HG03045 (cell line): ENCODE measurements at regions not wholly inside any gene's neighbourhood (a gene's known extent, or its start where the extent isn't known, plus 50 kb on each side); places are given as distances from the start of the nearest gene placed in this dataset.

Experiments used
- ATAC-seq: cut with Tn5 transposase; IDR thresholded peaks from one replicate; pipeline ENCODE4 v1.9.1; 2021; ENCODE audit warnings: mild to moderate bottlenecking, moderate library complexity; ENCODE audit not compliant: unreplicated experiment

DNA sequence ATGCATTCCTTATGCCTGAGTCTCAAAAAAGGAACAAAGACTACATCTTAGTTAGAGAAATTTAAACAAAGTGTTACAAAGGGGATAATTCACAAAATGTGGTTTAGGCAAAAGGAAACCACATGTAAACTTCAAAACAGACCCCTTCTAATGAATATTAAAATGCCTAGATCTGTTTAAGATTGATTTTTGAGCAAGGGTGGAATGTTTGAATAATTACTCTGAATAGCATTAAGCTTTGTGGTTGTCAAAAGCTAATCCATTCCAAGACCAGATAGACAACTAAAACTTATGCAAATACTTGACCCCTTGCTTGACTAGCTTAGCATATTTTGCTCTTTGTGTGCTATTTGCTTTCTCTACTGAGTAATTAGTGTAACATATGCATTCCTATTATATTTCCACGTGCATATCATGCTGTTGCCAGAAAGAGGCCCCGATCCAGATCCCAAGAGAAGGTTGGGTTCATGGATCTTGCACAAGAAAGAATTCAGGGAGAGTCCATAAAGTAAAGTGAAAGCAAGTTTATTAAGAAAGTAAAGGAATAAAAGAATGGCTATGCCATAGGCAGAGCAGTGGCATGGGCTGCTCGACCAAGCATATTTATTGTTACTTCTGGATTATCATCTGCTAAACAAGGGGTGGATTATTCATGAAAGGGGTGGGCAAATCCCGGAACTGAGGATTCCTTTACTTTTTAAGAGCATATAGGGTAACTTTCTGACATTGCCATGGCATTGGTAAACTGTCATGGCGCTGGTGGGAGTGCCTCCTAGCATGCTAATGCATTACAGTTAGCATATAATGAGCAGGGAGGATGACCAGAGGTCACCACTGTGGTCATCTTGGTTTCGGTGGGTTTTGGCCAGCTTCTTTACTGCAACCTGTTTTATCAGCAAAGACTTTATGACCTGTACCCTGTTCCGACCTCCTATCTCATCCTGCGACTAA is 1193.4 kb upstream of the EYS start:
- ATAC-seq = no peak

GRCh38 chr6:66897576-66897975 is 1190.5 kb upstream of the EYS start:
- ATAC-seq = no peak

GRCh38 chr6:66896415-66896814 is 1189.4 kb upstream of the EYS start:
- no peak for ATAC-seq

GRCh38 chr6:66883453-66883852 is 1176.4 kb upstream of the EYS start:
- no peak for ATAC-seq

DNA sequence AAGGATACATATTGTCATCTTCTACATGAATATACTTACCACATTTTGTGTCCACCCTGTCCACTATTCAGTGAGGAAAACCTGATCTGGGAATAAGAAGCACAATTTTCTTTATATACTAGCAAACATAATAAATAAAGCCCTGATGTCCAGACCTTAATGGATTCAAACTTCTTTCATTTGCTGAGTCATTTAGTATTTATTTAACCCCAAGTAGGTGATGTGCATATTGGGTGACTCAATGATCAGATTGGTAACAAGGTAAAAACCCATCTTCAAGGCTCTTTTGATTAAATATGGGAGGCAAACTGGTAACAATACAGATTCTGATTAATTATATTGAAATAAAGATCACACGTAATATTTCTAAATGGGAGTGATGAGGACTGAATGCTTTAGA is 1159.8 kb upstream of the EYS start:
- no peak for ATAC-seq

- ATAC-seq = no peak
Measured at GRCh38 chr6:66865771-66866170, 1158.7 kb upstream of the EYS start.

DNA sequence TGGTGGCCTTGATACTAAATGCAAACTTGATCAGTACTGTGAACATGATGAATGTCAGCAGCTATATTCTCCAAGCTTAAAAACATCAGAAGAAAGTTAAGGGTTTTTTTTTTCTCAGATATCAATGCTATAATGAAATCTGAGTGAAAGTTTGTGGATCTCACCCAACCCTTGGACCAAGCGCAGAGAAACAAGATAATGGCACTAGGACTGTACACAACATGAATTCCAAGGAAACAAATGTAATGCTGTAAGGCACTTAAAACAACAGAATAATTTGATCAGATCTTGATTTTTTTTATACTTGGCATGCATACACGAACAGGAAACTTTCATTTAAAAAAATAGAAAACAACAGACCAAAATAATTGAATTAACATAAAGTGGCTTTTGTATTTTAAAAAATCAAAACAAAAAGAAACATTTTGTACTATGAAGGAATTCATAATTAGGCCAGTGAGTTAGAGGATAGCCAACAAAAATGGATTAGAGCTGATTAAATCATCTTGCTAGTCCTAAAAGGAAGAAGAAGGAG is 1154.0 kb upstream of the EYS start:
- ATAC-seq = no peak

DNA sequence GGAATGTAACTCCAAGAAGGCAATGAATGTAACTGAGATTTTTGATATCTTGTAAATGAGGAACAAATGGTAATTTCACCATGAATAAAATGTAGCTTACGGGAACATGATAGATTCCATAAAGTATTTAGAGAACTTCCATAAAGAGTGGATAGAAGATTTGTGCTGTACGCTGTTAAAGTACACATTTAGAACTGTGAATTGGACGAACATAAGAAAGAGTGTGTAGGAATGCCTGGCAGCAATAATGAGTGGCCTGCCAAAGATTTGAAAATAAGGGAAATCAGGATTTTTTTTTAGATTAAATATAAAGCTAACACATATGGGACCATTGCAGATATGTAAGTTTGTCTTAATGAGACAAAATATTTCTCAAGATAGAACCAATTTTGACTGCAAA is 1153.3 kb upstream of the EYS start:
- ATAC-seq = no peak

DNA sequence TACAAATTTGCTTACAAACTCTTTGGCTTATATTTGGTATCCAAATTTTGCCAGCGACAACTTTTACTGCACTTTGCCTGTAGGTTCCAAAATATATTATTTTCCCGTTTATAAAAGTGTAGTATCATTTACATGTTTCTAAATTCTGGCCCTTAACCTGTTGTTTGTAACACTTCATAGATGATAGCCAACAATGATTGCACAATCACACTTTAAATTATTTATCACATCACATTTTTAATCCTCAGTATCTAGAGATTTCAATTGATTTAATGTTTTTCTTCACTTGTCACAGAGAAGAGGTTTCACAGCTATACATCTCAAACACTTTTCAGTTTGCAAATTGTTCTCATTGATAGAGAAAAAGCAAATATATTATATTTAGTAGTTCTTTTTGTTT is 1151.2 kb upstream of the EYS start:
- no peak for ATAC-seq

GRCh38 chr6:66854014-66854413 is 1147.0 kb upstream of the EYS start:
- ATAC-seq = no peak

GRCh38 chr6:66851930-66852329 is 1144.9 kb upstream of the EYS start:
- no peak for ATAC-seq

DNA sequence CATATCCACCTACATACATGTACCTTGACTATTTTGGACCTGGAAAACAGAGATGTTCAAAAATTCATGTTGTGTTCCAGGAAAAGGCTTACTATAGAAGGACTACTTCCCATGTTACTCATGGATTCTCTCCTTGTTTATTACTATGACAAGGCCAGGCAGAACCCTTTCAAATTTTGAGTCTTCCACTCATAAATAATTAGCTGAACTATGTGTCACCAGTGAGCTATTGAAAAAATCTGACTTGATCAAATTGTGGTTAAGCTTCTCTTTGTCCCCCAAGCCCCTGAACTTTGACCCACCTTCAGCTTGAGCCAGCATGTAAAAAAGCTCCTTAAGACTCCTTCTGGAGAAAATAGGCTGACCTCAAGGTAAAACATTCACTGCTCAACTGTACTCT is 1142.8 kb upstream of the EYS start:
- no peak for ATAC-seq

DNA sequence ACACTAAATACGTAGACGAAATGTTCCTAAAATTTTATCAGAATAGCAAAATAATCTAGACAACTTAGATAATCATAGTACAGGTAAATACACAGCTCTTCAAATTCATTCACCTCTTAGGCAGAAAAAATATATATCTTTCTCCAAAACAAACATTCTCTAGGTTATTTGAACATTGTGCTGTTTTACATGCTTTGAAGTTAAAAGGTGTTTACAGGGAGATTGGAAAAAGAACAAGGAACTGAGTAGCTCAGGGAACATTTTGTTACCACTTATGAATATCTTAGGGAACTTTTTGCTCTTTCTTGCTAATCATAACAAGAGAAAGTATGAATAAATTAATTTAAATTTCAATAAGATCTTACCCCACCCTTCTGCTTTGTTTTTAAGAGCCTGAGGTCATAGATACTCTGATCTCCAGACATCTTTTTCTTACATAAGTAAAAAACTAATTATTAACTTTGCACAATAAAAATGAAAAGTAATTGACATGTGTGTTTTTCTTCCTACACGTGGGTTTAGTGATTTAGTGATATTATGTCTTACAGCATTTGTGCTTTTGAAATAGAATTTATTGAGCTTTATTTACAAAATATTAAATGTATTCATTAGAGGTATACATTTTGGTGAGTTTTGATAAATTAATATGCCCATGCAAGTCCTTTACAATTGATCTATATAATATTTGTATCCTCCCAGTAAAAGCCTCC is 1141.4 kb upstream of the EYS start:
- ATAC-seq = no peak

DNA sequence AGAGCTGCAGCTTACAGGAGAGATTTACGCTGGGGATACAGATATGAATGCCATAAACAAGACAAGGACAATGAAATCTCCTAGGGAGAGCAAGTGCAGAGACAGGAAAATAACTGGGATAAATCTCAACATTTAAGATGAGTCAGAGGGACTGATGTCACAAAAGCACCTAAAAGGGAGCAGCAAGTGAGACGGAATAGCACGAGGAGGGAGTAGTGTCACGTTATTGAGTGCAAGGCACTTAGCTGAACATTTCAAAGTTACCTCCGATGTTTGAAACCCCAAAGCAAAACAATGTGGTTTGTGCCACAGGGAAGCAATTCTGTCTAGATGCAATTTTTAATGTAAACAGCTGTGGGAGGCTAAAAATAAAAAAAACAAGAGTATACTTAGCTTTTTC is 1131.7 kb upstream of the EYS start:
- no peak for ATAC-seq

DNA sequence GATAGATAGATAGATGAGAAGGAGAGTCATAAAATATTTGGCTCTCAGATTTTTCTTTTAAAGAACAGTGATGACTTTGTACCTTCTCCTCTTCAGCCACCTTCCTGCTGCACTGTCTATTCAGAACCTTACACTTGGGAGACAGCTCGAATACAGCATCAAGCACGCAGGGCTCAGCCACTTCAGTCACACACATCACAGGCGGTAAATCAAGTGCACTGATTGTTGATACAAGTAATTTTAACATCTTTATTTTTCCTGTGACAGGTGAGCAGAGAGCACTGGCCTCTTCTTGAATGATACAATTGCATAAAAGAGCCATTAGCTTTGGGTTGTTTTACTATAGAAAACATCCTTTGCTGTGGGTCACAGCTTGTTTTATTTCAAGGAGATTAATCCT is 1118.5 kb upstream of the EYS start:
- no peak for ATAC-seq

DNA sequence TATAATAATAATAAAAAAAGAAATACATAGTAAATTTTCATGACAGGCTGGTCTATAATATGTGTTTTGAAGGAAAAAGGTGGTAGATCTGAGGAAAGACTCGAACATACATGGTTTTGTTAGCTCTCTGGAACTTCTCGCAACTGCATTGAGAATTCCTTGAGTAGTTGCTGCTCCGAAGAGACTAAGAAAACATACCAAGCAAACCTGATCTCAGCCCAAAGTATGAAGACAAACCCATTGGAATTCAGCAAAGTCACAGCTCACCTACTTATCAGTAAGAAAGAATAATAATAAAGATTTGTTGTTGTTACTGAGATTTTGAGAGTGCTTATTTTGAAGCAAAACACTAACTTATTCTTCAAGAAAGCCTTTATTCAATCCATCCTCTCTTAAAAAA is 1107.1 kb upstream of the EYS start:
- no peak for ATAC-seq

DNA sequence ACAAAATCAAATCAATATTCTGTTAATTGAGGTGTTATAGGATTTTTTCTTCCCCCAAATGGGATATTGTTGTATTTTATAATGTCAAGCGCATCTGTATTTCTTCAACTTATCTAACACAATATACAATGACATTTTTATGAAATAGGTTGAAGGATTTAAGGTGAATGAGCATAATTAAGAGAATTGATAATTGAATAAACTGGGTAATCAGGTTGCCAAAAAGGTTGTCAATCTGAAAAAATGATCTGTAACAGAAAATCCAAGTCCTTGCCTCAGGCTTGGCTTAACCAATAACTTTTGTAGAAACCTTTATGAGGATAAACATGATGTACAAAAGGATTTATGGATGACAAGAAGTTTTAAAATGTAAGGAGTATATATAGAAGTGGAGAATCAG is 1101.7 kb upstream of the EYS start:
- no peak for ATAC-seq

- no peak for ATAC-seq
Measured at GRCh38 chr6:66796987-66797386, 1090.0 kb upstream of the EYS start.

DNA sequence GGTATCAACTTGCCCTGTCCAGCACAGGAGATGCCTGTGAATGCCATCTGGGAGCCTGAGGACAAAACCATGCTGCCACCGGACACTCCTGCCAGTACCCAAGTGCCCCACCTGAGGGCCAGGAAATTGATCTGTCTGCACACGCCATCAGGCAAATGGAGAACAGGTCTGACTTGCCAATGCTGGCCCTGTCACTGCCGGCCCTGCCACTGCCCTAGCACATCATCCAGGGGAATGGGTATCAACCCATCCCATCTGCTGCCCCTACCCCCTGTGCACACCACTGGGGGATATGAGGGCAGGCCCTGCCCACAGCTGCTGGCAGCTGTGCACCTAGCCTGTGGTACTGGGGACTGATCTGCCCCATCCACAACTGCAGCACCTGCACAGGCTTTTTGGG is 1081.6 kb upstream of the EYS start:
- no peak for ATAC-seq

DNA sequence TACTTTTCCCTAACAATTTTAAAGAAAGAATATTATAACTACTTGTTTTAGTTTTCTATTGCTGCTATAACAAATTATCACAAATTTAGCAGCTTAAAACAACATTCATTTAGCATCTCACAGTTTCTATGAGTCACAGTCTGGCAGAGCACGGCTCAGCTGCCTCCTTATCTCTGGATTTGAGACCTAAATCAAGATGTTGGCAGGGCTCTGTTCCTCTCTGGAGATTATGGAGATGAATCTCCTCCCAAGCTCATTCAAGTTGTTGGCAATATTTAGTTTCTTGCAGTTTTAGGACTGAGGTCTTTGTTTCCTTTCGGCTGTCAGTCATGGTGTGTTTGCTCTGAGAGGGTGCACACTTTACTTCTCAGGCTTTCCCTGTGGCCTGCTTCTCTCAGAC is 1065.8 kb upstream of the EYS start:
- ATAC-seq = no peak

GRCh38 chr6:66771626-66772025 is 1064.6 kb upstream of the EYS start:
- no peak for ATAC-seq

GRCh38 chr6:66751630-66752029 is 1044.6 kb upstream of the EYS start:
- ATAC-seq = no peak
